GM18511 (cell line): ENCODE measurements at regions not wholly inside any gene's neighbourhood (a gene's known extent, or its start where the extent isn't known, plus 50 kb on each side); places are given as distances from the start of the nearest gene placed in this dataset.

Experiments
- ATAC-seq: cut with Tn5 transposase; IDR thresholded peaks from one replicate; pipeline ENCODE4 v1.9.1; 2021; ENCODE audit warnings: mild to moderate bottlenecking, moderate library complexity; ENCODE audit not compliant: unreplicated experiment

- ATAC-seq = no peak
Observed at GRCh38 chr1:193733674-193734073, 547.3 kb upstream of the B3GALT2 start.

- ATAC-seq = no peak
Observed at GRCh38 chr1:193730017-193730416, 543.6 kb upstream of the B3GALT2 start.

DNA sequence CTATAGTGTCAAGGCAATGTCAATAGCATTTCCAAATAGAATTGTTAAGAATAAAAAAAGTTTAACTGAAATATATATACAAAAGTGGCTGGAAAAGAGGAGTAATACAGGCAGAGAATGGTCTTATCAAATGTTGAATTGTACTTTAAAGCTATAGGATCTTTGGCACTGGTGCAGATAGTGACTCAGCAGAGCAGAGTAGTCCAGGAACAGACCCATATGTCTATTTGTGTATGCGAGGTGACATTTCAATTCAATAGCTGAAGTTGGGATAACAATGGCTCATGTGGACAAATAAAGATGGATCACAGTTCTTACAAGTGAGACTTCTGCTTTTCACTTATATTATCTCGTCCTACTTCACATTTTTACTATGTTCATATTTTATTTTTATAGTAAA, 543.0 kb upstream of the B3GALT2 start:
- no peak for ATAC-seq

DNA sequence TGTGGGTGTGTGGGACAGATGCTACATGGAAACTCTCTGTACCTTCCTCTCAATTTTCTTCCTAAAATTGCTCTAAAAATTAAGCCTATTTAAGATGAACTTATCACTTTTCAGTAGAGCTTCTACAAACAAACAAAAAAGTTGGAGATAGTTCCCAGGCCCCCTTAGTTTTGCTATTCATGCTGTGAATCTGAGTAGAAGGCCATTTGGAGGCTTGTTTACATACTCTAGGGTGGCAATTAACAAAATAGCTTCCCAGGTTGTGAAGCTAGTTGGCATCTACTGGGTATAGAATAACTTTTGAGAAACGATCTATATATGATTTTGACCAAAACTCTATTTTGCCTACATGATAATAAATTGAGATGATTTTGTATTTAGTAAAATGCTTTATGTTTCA, 541.4 kb upstream of the B3GALT2 start:
- no peak for ATAC-seq

DNA sequence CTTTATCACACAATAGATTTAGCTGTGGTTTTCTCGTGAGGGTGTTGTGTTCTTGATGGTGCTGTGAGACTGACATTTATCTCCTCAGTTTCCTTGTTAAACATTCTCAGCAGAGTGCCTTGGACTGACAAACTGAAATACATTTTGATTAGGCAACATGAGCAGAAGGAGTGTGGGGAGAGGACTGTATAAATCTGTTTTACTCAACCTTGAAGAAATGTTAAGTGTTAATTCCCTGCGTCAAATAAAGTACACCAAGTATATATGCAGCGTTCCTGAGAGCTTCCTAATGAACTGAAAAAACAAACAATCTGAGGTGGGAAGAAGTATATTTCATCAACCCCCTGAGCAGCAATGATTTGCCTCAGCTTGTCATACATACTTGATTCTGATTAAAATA, 540.3 kb upstream of the B3GALT2 start:
- ATAC-seq = no peak

DNA sequence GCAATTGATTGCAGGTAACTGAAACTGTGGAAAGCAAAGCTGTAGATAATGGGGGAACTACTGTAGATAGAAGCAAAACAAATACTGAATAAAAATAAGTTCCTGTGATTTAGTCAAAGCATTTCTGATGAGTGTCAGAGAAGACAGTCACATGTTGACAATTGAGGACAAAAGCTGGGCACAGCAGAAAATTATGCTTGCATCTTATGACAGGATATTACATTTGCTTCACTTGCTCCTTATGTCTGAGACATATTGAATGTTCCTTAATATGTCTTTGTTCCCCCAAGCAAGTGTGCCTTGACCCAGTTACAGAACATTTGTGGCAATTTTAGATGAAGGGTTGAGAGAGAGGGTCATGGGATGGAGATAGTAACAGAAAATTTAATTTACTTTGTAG, 526.0 kb upstream of the B3GALT2 start:
- ATAC-seq = no peak

DNA sequence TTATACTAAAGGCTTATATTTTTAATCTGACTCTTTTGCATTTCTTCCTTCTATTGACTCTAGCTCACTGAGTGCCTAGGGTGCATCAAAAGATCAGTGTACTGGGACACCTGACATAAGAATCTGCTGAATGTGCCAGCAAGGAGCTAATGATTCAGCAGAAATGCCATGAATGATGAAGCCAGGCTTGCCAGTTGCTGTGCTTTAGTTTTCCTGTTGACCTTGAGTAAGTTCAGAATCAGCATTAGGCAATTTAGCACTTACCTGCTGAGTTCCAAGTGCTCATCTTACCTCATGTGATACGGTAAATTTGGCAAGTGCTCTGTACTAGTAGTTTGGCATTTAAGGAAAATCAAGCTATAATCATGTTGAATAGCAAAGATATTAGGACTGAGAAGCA, 523.2 kb upstream of the B3GALT2 start:
- ATAC-seq = no peak

DNA sequence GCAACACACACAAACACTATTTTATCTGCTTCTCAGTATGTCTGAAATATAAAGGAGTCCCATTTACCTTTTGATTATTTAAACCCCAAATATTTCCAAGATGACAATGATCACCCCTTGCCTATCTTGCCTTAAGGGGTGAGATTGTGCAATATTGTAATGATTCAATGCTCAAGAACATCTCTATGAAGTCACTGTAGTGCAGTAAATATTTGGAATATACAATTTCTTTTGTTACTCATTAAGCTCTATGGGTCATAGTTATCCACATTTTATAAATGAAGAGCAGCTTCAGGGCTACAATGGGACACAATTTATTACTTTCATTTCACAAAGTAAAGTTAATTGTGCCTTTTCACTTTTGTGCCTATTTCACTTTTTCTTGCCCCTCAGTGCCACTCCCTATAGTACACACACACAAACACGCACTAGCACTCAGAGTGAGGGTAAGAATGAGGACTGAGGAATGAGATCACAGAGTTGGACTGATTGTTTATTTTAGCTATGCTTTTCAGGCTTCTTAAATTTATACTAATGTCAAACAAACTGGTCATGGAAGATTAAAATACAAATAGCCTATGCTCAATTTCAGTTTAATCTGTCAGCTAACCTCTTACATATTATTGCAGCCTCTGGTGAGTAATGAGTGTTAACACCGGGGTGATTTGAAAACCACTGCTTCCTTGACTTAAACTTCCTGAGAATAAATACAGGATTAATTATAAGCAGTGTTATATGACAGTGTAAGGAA, 521.0 kb upstream of the B3GALT2 start:
- no peak for ATAC-seq

- no peak for ATAC-seq
Observed at GRCh38 chr1:193706766-193707165, 520.4 kb upstream of the B3GALT2 start.

- no peak for ATAC-seq
Observed at GRCh38 chr1:193705554-193705981, 519.2 kb upstream of the B3GALT2 start.

DNA sequence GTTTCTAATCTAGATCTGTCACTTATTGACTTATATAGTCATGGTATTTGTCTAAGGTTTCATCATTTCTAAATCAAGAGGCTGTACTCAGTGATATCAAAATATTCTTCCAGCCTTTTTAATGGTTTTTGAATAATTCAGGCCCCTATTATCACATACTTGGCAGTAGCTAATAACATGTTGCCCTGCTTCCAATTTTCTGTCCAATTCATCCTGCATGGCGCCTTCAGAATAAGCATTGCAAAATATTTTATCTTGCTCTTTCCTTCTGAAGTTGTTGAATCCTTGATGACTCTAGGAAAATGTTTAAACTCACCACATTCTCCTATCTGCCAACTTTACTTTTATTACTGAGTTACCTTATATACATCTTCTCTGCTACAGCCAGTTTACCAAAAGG, 517.2 kb upstream of the B3GALT2 start:
- no peak for ATAC-seq

- ATAC-seq = no peak
Observed at GRCh38 chr1:193703121-193703520, 516.7 kb upstream of the B3GALT2 start.

- ATAC-seq = no peak
Observed at GRCh38 chr1:193701759-193702158, 515.3 kb upstream of the B3GALT2 start.

- ATAC-seq = no peak
Observed at GRCh38 chr1:193700710-193701355, 514.4 kb upstream of the B3GALT2 start.

DNA sequence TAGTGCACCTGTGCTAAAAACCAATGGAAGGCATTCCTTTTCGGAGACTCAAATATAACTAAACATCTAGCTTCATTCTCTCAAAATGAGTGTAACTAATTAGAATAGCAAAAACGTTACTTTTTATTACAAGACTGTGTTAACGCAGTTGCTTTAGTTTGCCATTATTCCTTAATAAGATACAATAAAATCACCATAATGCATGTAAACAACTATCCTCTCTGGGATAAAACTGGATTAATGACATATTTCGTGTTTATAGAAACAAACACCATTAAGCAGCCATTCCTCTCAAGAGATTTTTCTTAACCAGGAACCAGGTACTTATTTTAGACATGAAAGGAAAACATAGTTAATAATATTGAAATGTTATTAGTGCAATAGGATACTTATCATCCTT, 512.8 kb upstream of the B3GALT2 start:
- no peak for ATAC-seq

DNA sequence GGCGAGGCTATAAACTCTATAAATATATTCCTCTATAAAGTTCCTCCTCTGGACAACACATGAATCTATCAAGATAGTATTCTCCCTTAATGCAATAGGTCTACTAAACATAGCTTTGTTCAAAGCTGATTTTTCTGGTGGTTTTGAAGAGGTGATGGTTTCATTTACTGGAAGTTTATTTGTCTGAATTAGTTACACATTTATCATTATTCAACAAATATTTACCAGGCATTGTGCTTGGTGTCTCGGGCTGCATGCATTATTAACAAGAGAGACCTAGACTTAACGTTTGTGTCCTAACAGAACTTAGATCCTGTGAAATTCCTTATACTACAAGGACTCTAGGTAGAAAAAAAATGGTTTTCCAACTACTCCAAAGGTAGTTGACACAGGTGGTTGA, 511.4 kb upstream of the B3GALT2 start:
- ATAC-seq = no peak

DNA sequence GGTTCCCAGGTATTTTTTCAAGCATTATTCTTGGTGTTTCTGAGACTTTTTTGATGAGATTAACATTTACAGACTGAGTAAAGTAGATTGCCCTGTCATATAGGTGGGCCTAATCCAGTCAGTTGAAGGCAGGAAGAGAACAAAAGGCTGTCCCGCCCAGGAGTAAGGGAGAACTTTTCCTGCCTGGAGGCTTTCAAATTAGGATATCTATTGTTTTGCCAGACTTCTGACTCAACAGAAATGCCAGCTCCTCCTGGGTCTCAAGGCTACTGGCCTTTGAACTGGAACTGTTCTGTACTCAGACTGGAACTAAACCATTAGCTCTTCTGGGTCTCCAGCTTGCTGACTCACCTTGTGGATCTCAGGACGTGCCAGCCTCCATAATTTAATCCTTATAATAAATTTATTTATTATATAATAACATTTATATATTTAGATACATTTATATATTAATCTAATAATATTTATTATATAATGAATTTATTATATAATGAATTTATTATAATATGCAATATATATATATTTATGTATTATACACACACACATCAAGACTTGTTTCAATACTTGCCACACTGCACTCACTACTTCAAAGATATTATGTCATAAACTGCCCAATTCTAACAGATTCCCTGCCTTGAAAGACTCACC, 510.8 kb upstream of the B3GALT2 start:
- ATAC-seq = no peak

GRCh38 chr1:193694741-193695140, 508.3 kb upstream of the B3GALT2 start:
- ATAC-seq = no peak

- ATAC-seq = no peak
Observed at GRCh38 chr1:193685986-193686385, 499.6 kb upstream of the B3GALT2 start.

- ATAC-seq = no peak
Observed at GRCh38 chr1:193681422-193681821, 495.0 kb upstream of the B3GALT2 start.

GRCh38 chr1:193680924-193681316, 494.5 kb upstream of the B3GALT2 start:
- no peak for ATAC-seq

GRCh38 chr1:193680247-193680923, 494.0 kb upstream of the B3GALT2 start:
- no peak for ATAC-seq
